ENCODE measurements at regions not wholly inside any gene's neighbourhood (a gene's known extent, or its start where the extent isn't known, plus 50 kb on each side); places are given as distances from the start of the nearest gene placed in this dataset.
"Not testable (repeated sequence)": the region's sequence is repeated elsewhere in the genome, so short reads cannot be mapped to it uniquely, and the experiment has no call there.

DNA sequence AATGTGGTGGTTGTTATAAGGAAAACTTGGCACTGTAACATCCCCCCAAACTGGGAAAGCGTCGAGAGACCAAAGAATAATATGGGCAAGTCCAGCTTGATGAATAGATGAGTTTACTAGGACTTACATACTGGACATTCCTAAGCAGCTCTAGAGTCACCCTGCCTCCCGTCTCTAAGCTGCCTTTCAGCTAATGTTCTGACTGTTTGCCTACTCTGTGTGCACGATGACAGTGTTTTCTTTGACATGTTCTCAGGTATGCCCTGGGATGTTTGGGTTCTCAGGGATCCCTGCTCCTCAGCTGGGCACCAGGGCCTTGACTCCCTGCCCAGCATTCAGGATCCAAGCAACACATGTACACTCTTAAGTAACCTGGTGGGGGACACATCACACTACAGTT is 87.5 kb downstream of the MRPL57 start:
- DNase-seq: not testable (repeated sequence)

GRCh38 chr13:21268485-21268884 is 92.0 kb downstream of the MRPL57 start:
- not testable (repeated sequence) for DNase-seq

DNA sequence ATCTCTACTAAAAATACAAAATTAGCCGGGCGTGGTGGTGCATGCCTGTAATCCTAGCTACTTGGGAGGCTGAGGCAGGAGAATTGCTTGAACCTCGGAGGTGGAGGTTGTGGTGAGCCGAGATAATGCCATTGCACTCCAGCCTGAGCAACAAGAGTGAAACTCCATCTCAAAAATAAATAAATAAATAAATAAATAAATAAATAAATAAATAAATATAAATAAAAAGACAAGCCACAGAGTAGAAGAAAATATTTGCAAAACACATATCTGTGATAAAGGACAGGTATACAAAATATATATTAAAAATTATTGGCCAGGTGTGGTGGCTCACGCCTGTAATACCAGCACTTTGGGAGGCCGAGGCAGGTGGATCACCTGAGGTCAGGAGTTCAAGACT is 96.0 kb downstream of the MRPL57 start:
- not testable (repeated sequence) for DNase-seq

DNA sequence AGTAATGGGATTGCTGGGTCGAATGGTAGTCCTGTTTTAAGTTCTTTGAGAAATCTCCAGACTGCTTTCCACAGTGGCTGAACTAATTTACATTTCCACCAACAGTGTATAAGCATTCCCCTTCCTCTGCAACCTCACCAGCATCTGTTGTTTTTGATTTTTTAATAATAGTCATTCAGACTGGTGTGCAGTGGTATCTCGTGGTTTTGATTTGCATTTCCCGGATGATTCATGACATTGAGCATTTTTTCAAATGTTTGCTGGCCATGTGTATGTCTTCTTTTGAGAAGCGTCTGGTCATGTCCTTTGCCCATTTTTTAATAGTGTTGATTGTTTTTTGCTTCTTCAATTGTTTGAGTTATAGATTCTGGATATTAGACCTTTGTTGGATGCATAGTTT is 98.0 kb downstream of the MRPL57 start:
- not testable (repeated sequence) for DNase-seq

DNA sequence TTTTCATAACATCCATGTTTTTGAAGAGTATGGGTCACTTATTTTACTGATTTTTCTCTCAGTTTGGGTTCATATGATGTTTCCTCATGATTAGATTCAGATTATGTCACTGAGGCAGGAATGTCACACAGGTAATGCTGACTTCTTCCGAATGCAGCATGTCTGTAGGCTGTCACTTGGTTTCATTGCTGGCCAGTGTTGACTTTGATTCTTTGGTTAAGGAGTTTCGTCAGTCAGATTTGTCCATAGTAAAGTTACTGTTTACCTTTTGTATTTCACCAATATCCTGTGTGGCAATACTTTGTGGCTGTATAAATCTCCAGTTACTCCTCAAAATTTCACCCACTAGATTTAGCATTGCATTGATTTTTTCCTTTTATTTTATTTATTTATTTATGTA is 105.6 kb downstream of the MRPL57 start:
- no peak for DNase-seq

DNA sequence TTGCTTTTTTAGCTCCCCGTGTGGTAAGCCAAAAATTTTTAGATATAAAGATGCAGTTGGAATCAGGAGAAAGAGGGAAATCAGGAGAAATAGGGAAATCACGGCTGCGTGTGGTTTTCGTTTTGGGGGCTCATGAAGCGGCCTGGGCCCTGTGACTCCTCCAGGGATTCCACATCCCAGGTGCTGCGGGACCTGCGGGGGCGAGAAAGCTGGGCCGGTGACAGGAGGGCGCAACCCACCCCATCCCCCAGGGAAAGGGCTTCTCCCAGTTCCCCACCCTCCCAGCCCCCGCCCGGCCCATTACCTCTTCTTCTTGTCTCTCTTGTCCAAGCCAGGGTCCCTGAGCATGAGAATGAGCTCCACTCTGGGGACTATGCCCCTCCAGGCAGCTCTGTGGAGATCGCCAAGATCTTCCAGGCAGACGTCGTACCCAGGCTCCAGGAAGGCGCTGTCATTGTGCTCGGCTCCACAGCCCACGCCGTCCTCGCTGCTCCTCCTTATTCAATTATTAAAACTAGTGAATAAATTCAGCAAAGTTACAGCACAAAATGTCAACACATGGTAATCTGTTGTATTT is 111.0 kb downstream of the MRPL57 start:
- no peak for DNase-seq

- no peak for DNase-seq
Observed at GRCh38 chr13:21289475-21289874, 113.0 kb downstream of the MRPL57 start.

DNA sequence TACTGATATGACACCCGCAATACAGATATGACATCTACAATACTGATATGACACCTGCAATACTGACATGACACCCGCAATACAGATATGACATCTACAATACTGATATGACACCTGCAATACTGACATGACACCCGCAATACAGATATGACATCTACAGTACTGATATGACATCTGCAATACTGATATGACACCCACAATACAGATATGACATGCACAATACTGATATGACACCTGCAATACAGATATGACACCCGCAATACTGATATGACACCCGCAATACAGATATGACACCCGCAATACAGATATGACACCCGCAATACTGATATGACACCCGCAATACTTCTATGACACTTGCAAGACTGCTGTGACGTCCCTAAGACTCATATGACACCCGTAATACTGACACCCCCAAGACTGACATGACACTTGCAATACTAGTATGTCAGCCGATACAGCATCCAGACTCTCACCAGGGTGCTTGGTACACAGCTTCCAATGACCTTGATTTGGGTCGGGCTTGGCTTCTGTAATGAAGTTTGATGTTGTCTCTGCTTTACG is 114.1 kb downstream of the MRPL57 start:
- not testable (repeated sequence) for DNase-seq

DNA sequence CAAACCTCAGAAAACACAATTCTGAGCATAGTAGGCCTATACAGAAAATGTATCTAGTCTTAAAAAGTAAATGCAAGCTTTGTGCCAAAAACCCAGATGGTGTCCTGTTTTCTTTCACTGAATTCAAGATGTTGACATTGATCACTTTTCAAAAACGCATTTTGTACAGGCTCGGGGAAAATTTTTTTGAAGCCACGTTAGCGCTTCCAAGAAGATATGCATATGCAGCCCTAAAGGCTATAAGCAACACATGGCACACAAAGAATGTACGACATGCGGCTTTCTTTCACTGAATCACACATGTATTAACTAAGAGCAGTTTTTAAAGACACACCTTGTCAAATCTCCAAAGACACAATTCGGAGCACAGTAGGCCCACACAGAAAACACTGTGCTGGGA is 115.4 kb downstream of the MRPL57 start:
- DNase-seq: no peak

GRCh38 chr13:21296991-21297390 is 120.5 kb downstream of the MRPL57 start:
- peak; percentile 32 for DNase-seq

DNA sequence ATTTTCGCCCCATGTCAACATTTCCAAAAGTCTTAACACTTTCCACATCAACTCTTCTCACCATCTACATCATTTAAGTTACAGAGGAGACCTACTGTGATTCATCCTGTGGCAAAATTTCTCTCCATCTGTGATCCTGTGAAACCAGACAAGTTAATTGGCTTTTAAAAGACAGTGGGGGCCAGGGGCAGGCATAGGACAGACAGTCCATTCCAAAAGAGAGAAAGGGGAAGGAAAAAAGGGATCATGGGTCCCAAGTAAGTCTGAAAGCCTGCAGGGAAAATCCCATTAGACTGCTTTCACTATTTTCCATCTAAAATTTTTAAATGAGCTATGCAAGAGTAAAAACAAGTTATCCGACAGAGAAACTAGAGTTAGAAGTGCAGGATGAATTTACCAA is 121.0 kb downstream of the MRPL57 start:
- DNase-seq: no peak

DNA sequence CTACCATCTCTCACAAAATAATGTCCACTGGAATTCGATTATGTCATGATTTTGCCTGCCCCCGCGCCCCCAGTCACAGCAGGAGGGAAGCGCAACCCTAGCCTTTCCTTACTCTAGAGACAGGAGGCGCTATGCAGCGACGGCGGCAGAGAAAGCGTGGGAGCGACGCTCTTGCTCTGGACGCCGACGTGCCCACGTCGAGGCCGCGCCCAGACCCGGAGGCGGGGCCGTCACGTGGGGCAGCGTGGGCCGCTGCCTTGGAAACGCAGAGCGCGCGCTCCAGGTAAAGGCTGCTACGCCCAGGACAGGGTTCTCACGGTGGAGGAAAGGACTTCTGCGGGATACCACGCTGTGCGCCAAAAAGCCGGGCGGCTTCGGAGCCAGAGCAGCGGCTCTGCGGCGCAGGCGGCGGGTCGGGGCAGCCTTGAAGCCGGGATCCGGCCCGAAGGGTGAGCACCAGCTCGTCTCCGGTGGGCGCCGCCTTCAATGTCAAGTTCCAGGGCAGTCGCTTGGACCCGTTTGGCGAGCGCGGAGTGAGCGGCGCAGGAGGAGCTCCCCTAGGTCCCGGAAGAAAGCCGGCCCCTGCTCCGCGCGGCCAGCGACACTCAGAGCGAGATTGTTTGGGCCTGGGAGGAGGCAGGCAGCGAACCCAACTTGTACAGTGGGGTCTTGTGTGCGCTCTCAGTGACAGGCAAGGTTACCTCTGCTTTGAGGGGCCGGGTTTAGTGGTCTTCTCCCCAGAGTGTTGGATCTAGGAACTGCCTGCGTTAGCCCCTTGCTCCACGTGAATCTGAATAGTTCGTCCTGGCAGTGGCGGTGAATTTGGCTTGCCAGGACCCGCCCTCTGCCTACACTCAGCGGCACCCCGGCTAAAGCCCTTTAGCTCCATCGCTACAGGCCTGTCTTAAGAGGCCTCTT is 121.7 kb downstream of the MRPL57 start:
- DNase-seq: peak; percentile 87

DNA sequence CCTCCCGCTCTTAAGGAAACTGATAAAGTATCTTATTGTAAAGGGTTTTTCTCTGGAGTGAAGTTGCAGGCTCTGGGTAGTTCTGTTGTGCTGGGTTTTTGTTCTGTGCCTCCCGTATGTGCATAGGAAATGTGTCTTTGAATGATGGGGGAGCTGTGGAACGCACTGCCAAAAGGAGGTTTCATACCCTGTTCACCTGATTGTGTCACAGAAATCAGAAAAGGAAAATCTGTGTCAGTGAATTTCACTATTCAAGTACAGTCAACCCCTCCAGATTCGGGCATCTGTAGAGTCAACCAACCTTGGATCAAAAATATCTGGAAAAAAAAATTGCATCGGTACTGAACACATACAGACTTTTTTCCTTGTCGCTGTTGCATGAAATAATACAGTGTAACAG is 127.8 kb downstream of the MRPL57 start:
- DNase-seq: no peak

DNA sequence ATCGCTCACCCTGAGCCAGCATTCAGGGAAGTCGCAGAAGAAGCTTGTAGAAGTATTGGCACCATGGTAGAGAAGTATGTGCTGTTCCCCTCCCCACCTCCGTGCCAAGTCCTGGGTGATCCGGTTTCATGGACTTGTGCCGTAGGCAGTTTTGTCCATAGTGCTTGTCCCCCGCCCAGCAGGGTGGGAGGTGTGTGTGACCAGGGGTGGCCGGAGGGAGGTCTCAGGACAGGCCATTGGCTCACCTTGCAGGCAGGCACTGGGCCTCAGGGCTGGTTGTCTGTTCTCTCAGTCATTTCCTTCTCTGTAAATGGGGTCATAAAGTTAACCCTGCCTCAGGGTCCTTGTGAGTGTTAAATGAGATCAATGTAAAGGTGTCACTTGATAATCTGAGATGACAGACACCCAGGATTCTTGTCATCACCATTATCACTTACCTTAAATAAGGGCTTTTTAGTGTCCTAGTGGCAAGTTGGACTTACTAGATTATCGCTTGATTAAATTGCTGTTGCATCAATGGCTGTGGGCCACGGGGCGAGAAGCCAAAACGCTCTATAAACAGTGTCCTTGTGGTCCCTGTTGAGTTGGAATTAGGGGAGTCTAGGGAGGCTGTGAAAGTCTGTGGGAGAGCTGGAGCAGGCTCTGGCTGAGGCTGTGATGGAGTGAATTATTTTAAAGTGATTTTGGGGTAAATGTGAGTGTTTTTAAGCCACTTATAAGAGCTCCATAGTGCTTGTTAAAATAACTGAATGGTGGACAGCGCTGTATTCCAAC is 130.0 kb downstream of the MRPL57 start:
- DNase-seq: not testable (repeated sequence)

DNA sequence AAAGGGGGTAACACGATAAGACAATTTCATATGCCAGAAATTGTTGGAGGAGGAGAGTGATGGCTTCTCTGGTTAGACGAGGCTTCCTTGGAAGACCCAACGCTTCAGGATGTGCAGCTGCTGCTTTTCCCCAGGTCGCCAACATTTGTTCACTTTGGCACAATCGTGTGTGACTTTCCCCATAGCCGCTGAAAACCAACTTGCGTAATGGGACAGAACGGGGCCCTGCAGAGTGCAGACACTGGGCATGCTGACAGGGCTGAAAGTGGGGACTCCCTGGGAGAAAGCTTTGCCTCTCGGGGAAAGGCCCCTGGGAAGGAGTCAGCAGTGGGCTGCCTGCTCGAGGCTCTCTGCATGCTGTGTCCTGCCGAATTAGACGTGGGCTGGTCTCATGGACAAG is 130.7 kb downstream of the MRPL57 start:
- not testable (repeated sequence) for DNase-seq

- DNase-seq: no peak
Observed at GRCh38 chr13:21308906-21309305, 132.4 kb downstream of the MRPL57 start.

DNA sequence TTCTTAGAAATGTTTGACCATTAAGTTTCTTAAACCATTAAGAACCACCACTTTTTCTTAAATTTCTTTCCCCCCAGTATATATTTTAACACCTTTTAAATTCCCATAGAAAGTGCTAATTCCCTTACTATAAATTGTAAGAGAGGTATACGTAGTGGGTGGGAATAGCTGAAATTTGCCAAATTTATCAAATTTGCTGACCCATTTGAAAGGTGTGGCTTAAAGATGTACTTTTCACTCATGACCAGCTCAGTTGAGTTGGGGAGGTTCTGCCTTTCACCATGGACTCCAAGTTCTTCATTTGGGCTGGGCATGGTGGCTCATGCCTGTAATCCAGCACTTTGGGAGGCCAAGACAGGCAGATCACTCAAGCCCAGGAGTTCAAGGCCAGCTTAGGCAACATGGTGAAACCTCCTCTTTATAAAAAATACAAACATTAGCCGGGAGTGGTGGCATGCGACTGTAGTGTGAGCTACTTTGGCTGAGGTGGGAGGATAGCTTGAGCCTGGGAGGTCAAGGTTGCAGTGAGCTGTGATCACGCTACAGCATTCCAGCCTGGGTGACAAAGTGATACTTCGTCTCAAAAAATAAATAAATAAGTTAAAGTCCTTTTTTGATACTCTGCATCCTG is 133.2 kb downstream of the MRPL57 start:
- no peak for DNase-seq

- DNase-seq: no peak
Observed at GRCh38 chr13:21310220-21310619, 133.8 kb downstream of the MRPL57 start.

DNA sequence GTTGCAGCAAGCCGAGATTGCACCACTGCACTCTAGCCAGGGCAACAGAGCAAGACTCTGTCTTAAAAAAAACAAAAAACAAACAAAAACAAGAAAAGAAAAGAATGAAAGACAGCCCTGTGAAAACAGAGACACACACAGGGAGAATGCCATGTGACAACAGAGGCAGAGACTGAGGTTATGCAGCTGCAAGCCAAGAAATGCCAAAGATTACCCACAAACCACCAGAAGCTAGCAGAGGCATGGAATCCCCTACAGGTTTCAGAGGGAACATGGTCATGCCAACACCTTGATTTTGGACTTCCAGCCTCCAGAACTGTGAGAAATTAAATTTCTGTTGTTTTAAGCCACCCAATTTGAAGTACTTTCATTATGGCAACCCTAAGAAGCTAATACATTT is 138.5 kb downstream of the MRPL57 start:
- DNase-seq: not testable (repeated sequence)

DNA sequence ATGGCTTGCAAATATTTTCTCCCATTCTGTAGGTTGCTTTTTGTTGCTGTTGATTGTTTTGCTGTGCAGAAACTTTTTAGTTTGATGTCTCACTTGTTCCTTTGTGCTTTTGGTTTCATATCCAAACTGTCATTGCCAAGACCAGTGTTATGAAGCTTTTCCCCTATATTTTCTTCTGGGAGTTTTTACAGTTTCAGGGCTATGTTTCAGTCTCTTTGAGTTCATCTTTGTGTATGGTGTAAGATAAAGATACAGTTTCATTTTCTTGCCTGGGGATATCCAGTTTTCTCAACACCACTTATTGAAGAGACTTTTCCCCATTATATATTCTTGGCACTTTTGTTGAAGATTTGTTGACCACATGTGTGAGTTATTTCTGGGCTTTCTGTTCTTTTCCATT is 139.9 kb downstream of the MRPL57 start:
- DNase-seq: no peak

DNA sequence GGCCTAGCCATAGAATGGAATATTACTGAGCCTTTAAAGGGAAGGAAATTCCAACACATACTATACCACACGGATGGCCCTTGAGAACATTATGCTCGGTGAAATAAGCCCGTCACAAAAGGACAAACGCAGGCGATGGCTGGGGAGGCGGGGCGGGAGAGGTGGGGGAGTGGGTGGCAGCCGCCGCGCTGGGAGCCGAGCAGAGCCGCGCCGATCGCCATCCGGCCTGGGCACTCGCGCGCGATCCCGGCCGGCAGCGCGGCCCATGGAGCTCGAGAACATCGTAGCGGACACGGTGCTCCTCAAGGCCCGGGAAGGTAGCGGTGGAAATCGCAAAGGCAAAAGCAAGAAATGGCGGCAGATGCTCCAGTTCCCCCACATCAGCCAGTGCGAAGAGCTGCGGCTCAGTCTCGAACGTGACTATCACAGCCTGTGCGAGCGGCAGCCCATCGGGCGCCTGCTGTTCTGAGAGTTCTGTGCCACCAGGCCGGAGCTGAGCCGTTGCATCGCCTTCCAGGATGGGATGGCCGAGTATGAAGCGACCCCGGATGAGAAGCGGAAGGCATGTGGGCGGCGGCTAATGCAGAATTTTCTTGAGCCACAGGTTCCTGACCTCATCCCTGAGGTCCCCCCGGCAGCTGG is 140.1 kb downstream of the ZDHHC20 start:
- DNase-seq: no peak
